ENCODE measurements at regions not wholly inside any gene's neighbourhood (a gene's known extent, or its start where the extent isn't known, plus 50 kb on each side); places are given as distances from the start of the nearest gene placed in this dataset.

GRCh38 chr3:193981504-193981903, 154.4 kb upstream of the HES1 start:
- TF ChIP-seq CTCF (IDR thresholded peaks at IDR 0.05) (no peak), EP300 (IDR thresholded peaks at IDR 0.05) (no peak)
